Islet of Langerhans (tissue), 1 donor: ENCODE measurements at regions not wholly inside any gene's neighbourhood (a gene's known extent, or its start where the extent isn't known, plus 50 kb on each side); places are given as distances from the start of the nearest gene placed in this dataset.
"Not testable (repeated sequence)": the region's sequence is repeated elsewhere in the genome, so short reads cannot be mapped to it uniquely, and the experiment has no call there.

ENCODE experiments used
- FAIRE-seq: peaks from one replicate; lab custom pipeline; 2011; peaks lifted over from hg19 to GRCh38; lab: Jason Lieb, UNC

- FAIRE-seq: no peak
Observed at GRCh38 chr2:160812830-160813505, 319.4 kb upstream of the RBMS1 start.

- FAIRE-seq: no peak
Observed at GRCh38 chr2:160813506-160813858, 319.9 kb upstream of the RBMS1 start.

DNA sequence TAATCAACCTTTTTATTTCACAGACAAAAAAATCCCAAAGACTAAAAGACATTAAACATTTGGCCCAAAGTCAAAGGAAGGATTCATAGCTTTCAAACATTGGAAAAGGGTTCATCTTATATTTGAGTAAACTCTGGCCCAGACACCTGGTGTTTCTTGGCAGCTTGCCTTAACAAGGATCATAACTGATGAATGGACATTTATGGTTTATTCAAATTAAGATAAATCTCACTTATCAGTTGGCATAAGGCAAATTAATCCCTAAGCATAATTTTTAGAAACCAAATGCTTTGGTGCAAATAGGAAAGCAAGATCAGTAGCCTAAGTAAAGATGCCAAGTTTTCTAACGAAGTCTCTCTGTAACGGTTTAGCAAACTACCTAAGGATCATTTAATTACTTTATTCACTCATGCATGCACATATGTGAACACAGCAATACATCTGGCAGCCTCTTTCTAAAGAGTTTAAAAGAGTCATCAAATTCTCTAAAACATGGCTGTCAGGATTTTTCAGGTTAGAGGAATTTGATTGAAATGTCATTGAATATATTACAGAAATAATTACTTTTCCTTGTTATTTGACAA, 323.4 kb upstream of the RBMS1 start:
- no peak for FAIRE-seq

GRCh38 chr2:160820691-160821090, 327.1 kb upstream of the RBMS1 start:
- no peak for FAIRE-seq

DNA sequence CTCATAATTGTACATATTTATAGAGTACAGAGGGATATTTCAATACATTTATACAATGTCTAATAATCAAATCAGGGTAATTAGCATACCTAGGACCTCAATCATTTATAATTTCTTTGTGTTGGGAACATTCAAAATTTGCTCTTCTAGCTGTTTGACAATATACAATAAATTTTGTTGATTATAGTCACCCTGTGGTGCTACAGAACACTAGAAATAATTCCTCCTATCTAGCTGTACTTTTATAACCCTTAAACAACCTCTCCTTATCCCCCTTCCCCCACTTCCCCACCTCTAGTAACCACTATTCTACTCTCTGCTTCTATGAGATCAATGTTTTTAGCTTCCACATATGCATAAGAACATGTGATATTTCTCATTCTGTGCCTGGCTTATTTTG, 328.4 kb upstream of the RBMS1 start:
- no peak for FAIRE-seq

DNA sequence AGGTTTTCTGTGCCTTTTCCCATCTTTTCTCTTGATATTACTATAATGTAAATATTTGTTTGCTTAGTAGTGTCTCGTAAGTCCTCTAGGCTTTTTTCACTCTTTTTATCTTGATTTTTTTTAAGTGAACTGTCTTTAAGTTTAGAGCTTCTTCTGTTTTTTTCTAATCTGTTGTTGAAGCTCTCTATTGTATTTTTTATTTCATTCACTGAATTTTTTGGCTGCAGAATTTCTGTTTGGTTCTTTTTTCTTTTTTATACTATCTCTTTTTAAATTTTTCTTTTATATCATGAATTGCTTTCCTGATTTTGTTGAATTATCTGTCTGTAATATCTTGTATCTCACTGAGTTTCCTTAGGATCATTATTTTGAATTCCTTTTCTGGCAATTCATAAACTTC, 331.8 kb upstream of the RBMS1 start:
- FAIRE-seq: no peak

DNA sequence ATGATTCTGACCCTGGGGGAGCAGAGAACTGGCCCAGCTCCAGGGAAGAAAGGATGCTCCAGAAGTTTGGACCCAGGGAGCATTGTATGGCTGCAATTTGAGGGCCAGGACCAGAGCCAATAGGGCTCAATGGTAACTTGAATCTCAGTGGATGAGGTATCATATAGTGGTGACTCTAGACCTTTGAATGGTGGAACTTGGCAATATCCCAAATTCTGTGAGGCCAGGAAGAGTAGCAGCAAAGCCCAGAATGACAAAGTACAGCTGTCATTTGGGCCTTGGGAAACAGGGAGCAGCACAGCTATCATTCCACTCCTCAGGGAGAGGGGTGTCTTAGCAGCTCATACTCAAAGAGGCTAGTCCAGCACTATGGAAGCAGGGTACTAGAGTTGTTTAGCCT, 332.9 kb upstream of the RBMS1 start:
- no peak for FAIRE-seq

DNA sequence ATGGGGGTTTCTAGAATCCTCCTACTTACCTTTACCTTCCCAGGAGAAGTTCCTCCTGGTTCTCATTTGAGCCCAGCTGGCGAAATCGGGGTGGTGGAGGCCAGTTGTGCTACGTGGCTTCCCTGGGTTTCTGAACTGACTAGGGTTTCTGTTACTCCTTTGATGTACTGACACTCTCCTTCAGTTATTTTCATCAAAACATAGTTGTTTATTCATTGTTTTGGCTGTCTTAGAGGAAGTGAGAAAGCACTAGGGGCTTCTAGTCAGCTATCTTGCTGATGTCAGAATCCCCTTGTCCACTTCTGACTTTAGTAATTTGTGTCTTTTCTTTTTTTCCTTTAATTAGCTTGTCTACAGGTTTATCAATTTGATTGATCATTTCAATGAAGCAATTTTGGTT, 332.2 kb upstream of the TANK start:
- no peak for FAIRE-seq

GRCh38 chr2:160832381-160832780, 327.8 kb upstream of the TANK start:
- FAIRE-seq: not testable (repeated sequence)

DNA sequence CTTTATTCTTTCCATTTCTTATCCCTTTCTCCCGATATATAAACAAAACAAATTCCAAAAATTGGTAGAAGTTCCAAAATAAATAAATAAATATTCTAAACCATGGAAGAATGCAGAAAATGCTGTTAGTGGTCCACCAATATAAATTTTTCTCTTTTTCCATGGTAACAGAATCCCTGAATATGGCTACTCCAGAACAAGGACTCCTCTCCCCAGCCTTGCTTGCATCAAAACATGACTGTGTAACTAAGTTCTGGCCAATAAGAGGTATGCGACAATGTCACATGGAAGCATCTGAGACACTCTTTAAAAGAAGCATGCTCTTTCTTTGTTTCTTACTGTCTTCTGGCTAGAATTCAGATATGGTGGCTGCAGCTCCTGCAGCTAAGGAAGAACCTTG, 325.1 kb upstream of the TANK start:
- no peak for FAIRE-seq

DNA sequence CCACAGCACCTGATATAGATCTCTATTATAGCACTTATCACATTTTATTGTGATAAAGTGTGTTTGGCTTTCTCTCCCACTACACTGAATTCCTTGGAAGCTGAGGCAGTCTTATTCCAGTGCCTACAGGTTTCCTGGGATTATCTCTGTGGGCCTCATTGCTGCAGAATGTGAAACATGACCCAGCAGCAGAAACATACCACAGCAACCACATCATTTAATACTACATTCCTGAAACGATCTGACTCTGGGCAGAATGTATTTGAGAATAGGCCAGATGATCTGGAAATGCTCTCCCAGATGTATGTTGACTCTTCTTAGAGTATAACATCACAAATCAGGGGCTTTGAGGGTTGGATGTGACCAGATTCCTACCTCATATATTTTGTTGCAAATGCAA, 323.5 kb upstream of the TANK start:
- FAIRE-seq: no peak

GRCh38 chr2:160837416-160837815, 322.8 kb upstream of the TANK start:
- FAIRE-seq: no peak

DNA sequence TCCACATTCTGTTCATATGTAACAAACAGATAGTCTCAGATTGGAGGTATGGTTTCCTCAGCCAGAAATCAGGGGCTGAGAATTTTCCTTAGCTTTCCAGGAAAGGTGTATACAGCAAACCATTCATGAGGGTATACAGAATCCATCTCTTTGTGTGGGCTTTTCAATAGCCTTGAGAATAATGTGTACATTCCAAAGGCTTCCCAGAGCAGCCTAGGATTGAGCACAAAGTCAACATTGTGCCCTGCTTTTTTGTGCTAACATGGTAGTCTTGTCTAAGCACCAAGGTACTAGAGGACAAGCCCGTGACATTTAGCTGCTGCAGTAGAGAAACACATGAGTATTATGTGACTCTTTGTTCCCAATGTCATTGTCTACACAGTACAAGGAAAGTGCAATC, 322.1 kb upstream of the TANK start:
- no peak for FAIRE-seq

GRCh38 chr2:160838691-160839090, 321.5 kb upstream of the TANK start:
- FAIRE-seq: no peak

DNA sequence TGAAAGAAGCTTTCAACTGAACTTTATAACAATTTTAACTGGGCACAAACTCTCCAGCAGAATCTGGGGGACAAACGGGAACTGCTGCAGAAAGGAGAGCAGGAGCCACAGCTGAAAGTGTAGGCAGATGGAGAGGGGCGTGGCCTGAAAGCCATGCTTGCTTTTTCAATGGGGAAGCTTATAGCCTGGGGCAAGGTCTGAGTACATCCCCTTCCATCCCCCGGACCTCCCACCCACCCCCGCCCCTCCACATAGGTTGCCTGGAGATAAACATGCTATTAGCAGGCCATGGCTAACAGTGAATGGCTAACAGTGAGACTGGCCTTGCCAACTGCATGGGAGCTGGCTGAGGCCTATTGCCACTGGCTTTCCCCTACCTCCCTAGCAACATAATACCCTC, 317.9 kb upstream of the TANK start:
- FAIRE-seq: no peak

GRCh38 chr2:160859096-160859495, 301.1 kb upstream of the TANK start:
- no peak for FAIRE-seq

- no peak for FAIRE-seq
Observed at GRCh38 chr2:160862226-160862625, 298.0 kb upstream of the TANK start.

DNA sequence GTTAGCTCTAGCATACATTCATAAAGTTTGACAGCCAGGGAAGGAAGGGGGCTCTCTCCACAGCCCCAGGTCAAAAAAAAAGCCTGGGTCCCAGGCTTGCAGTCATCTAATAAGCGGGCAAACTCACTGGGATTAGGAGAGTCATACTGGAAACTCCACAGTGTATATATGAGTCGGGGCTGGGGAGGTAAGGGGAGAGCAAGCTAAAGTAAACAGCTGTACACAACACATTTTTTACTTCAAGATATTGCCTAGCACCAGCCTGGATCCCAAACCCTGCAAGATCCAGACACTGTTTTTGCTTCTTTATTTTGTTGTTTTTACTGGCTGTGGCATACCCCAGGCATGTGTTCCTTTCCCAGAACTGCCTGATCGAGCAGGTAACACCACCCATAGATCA, 291.3 kb upstream of the TANK start:
- no peak for FAIRE-seq

DNA sequence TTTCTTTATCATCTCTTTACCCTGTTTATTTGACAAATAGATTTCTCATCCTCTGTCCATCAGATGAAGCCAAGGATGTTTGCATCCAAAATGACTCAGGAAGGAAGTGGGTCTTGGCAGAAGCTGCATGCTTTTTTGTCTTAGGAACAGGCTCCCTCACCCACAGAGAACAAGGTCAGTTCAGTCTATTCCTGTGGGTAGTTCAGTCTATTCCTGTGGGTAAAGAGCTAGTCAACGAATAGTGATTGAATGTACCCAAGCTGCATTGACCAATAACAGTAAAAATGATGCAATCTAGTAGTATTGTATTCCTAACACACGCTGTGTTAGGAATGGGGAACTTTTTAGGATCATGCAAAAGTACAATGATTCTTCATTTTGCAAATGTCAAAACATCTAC, 290.8 kb upstream of the TANK start:
- FAIRE-seq: no peak

DNA sequence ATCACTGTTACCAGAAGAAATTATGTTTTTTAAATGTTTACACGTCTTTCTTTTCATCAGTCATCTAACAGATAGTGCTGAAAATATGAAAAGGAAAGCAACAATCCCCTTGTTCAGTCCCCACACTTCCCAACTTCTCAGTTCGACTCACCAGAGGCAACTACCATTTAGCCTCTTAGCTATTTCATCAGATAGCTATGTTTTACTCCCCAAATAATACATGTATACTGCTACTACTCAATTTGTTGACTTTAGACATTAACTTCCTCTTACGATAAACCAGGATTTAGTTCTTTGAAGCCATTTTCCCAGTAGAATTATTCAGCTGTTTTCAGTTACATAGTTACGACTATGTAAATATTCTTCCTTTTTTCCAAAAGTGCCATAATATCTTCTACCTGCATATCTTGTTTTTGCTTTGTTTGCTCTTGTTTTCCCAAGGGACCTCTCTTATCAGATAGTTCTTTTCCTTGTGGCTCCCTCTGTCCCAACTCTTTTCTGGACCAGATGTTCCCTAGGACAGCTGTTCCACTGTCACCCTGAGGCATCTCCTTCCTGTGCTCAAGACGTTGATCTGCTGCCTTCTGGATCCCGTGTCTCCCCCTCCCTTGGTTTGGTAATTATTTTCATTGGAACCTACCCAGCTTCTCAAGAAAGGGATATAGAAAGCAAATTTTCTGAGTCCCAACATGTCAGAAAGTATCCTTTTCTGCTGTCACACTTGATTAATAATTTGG, 289.3 kb upstream of the TANK start:
- no peak for FAIRE-seq

- FAIRE-seq: no peak
Observed at GRCh38 chr2:160871953-160872352, 288.3 kb upstream of the TANK start.

DNA sequence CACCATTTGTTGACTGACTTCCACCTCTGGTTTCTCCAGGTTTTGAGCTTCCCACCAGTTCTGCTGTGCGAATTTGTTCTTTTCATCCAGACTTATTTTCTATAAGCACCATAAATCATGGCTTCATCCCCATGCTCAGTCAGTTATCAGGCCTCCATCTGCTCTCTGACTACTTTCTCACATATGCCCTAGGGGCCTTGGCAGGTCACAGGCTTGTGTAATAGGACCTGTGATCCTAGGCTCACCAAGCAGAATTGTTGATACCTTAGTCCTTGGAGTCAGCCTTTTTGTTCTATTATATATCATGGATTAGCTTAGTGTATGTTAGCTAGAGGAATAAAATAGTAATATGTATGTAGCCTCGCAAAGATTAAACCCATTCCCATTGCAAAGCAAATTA, 284.2 kb upstream of the TANK start:
- FAIRE-seq: no peak

DNA sequence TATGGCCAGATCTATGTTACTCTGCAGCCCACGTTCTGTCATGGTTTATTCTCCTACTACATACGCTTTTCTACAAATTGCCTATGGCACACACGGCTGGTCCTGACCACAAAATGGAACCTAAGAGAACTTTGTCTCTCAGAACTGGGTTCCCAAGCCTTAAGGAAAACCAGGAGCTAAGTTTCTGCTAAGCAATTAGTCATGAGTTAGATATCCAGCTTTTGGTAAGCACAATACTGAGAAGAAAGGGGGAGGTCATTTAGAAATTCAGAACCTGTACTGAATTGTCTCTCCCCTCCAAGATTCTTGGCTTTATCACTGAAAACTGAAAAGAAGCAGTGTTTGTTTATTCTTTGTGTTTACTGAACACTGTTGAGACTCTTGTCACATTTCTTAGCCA, 283.5 kb upstream of the TANK start:
- FAIRE-seq: no peak

GRCh38 chr2:160878618-160879017, 281.6 kb upstream of the TANK start:
- no peak for FAIRE-seq
